Testis (tissue), 2 donors: ENCODE measurements at regions not wholly inside any gene's neighbourhood (a gene's known extent, or its start where the extent isn't known, plus 50 kb on each side); places are given as distances from the start of the nearest gene placed in this dataset.
A peak's percentile ranks its signal among the peaks of the same experiment; 100 is the strongest.

Source experiments
- DNase-seq: peaks from one replicate; pipeline ENCODE4 v3.0.0-alpha.2; 2019
- H3K27ac ChIP-seq, 2 donors: fragments of 200-600 bp; sonication (generic); one replicate each; pipeline ENCODE4 v1.5.1; 2019
- H3K27me3 ChIP-seq: fragments of 200-600 bp; sonication (generic); one replicate; pipeline ENCODE4 v1.5.1; 2019
- H3K36me3 ChIP-seq: fragments of 200-600 bp; sonication (generic); one replicate; pipeline ENCODE4 v1.5.1; 2017; ENCODE audit warnings: low read depth; ENCODE audit errors: missing control alignments
- H3K4me1 ChIP-seq: fragments of 200-600 bp; sonication (generic); one replicate; pipeline ENCODE4 v1.5.1; 2019
- H3K4me3 ChIP-seq, 2 donors: fragments of 200-600 bp; sonication (generic); one replicate each; pipeline ENCODE4 v1.5.1; 2017 to 2019
- H3K9me3 ChIP-seq: fragments of 200-600 bp; sonication (generic); one replicate; pipeline ENCODE4 v1.5.1; 2017
- CTCF ChIP-seq, 3 experiments: fragments of 450-650 bp in 2 of 3; fragments of 200-600 bp in 1 of 3; sonication (generic) in 1 of 3; IDR thresholded peaks; one replicate each; pipeline ENCODE4 v1.5.1; 2016 to 2019; ENCODE audit warnings: antibody characterized with exemption in 3 of 3, mild to moderate bottlenecking in 2 of 3, moderate library complexity in 1 of 3
- POLR2A ChIP-seq: fragments of 450-650 bp; IDR thresholded peaks from one replicate; pipeline ENCODE4 v1.6.1; 2017; ENCODE audit warnings: antibody characterized with exemption, mild to moderate bottlenecking, moderate library complexity
- WGBS, 2 donors: methylation state at CpG; one replicate each; pipeline ENCODE4 v1.1.5; 2018; 5-methylcytosine and 5-hydroxymethylcytosine counted together
- intact Hi-C: fragments of 100-400 bp; cut with DNase I; formaldehyde crosslinking; loops from one replicate; pipeline ENCODE4 v1.15.1; 2023; ENCODE audit warnings: low total_unique reads

- TF ChIP-seq POLR2A = no peak
- TF ChIP-seq CTCF (IDR thresholded peaks at IDR 0.05) = no peak
- H3K9me3 ChIP-seq = no peaks in the 10 kb centered on the region
- 73 to 80% methylated on average over 14 of the region's 14 CpGs for WGBS, 2 donors
- DNase-seq = peak; percentile 34
- peak overlapping the region in 1 of 2 donors; percentile 29 for H3K27ac ChIP-seq
- H3K4me1 ChIP-seq = peaks cover 8% of the 10 kb centered on the region
- H3K4me3 ChIP-seq = no peak overlapping the region
- H3K36me3 ChIP-seq = no peaks in the 10 kb centered on the region
- no peaks in the 10 kb centered on the region for H3K27me3 ChIP-seq
- intact Hi-C loops = no loop called here
These were observed 188.9 kb upstream of the ATP10A start for GRCh38 chr15:26051761-26052675.

- Histone ChIP-seq H3K27me3 (no peaks in the 10 kb centered on the region), H3K9me3 (no peaks in the 10 kb centered on the region), H3K27ac (peak overlapping the region in 1 of 2 donors; percentile 29), H3K4me3 (no peak overlapping the region), H3K36me3 (no peaks in the 10 kb centered on the region), H3K4me1 (peaks cover 8% of the 10 kb centered on the region)
- WGBS, 2 donors = 30 to 45% methylated on average over 4 of the region's 4 CpGs
- TF ChIP-seq POLR2A (no peak), CTCF (IDR thresholded peaks at IDR 0.05) (no peak)
- intact Hi-C loops = no loop called here
- no peak for DNase-seq
These were observed 187.9 kb upstream of the ATP10A start for GRCh38 chr15:26050984-26051383.

- intact Hi-C loops = no loop called here
- Histone ChIP-seq H3K27me3 (no peaks in the 10 kb centered on the region), H3K27ac (no peak overlapping the region), H3K9me3 (no peaks in the 10 kb centered on the region), H3K4me3 (no peak overlapping the region), H3K36me3 (no peaks in the 10 kb centered on the region), H3K4me1 (peaks cover 8% of the 10 kb centered on the region)
- no peak for TF ChIP-seq POLR2A
- TF ChIP-seq CTCF (IDR thresholded peaks at IDR 0.05) = no peak
- DNase-seq = no peak
- WGBS, 2 donors = 55 to 56% methylated on average over 9 of the region's 9 CpGs
These were observed 187.0 kb upstream of the ATP10A start for GRCh38 chr15:26049900-26050657.

- Histone ChIP-seq H3K4me1 (peaks cover 8% of the 10 kb centered on the region), H3K9me3 (no peaks in the 10 kb centered on the region), H3K27me3 (no peaks in the 10 kb centered on the region), H3K27ac (no peak overlapping the region), H3K36me3 (no peaks in the 10 kb centered on the region), H3K4me3 (no peak overlapping the region)
- TF ChIP-seq CTCF (IDR thresholded peaks at IDR 0.05) = no peak
- no peak for TF ChIP-seq POLR2A
- intact Hi-C loops = no loop called here
- no peak for DNase-seq
- WGBS, 2 donors = 89 to 93% methylated on average over 7 of the region's 7 CpGs
These were observed 185.5 kb upstream of the ATP10A start for GRCh38 chr15:26048669-26049068.
